ENCODE measurements at regions not wholly inside any gene's neighbourhood (a gene's known extent, or its start where the extent isn't known, plus 50 kb on each side); places are given as distances from the start of the nearest gene placed in this dataset.

DNA sequence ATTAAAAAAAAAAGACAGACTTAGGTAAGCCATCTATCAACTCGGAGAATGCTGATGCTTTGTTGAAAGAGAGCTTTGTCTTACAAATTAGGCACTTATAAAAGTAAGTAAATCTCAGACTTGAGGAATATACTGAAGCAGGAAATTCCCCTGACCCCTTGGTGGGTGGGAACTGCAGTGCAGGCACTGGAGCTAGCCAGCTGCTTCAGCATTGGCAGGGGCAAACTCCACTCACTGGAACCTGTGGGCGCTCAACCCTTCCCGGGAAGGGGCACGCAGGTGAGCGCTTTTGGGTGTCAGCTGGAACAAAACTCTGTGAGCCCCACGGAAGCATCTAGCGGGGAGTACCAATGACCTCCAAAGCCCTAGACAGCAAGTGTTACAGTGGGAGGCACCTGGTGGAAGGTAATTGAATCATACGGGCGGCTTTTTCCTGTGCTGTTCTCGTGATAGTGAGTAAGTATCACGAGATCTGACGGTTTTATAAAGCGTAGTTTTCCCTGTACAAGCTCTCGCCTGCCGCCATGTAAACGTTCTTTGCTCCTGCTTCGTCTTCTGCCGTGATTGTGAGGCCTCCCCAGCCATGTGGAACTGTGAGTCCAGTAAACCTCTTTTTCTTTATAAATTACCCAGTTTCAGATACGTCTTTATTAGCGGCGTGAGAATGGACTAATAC lies 628.0 kb upstream of the CDH18 start:
- TF ChIP-seq ZNF274 (IDR thresholded peaks at IDR 0.05; ENCODE audit: low read depth, low read length), result no peak
- no peak overlapping the region for H3K4me3 ChIP-seq (ENCODE audit: low read length)

DNA sequence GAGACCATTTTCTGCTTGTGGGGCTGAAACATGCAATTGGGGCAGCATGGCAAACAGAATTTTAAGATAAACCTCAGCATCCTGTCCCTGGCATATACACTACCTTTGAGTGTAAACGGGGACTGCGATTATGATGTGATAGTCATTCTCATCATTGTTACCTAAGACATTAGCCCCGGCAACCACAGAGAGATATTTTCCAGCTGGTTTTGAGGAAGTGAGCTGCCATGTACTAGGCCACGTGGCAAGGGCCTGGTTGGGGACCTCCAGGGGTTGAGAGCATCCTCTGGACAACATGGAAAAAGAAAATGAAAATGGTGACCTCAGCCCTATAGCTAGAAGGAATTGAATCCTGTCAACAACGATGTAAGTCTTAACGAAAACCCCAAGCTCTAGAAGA lies 623.6 kb upstream of the CDH18 start:
- TF ChIP-seq ZNF274 (IDR thresholded peaks at IDR 0.05; ENCODE audit: low read depth, low read length), result no peak
- H3K4me3 ChIP-seq (ENCODE audit: low read length), result no peak overlapping the region

DNA sequence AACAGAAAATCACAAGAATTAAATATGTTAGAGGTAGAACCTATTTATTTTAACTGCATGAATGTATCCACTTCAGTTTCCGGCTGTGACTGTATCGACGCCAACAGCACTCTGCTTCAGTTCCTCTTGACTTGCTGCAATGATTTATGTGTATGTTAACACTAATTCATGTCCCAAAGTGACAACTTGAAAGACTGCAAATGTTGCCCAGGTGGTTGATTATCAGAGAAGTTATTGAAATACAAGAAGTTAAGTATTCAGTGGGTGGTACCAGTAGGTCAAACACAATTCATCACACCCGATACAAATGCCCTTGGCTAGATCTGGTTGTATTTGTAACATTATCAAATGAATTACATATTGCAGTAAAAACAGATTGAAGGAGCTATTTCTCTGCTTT lies 622.7 kb upstream of the CDH18 start:
- H3K4me3 ChIP-seq (ENCODE audit: low read length), result no peak overlapping the region
- no peak for TF ChIP-seq ZNF274 (IDR thresholded peaks at IDR 0.05; ENCODE audit: low read depth, low read length)

DNA sequence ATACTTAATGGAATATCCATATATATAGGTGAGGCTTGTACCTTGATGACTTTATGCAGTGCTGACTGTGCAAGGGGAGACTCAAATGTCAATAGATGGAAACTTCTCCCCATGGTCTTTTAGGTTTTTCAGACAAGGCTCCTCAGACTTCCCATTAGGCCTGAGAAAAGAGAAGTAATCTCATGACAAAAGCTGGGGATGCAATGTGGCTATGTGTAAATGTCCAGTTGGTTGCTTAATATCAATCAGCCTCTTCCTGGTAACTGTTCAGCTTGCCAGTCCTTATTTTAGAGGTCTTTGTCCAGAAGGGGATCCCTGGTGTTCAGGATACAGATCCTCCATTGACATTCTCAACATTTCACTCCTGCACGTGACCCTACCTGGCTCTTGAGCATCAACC lies 621.1 kb upstream of the CDH18 start:
- no peak for TF ChIP-seq ZNF274 (IDR thresholded peaks at IDR 0.05; ENCODE audit: low read depth, low read length)
- H3K4me3 ChIP-seq (ENCODE audit: low read length), result no peak overlapping the region

DNA sequence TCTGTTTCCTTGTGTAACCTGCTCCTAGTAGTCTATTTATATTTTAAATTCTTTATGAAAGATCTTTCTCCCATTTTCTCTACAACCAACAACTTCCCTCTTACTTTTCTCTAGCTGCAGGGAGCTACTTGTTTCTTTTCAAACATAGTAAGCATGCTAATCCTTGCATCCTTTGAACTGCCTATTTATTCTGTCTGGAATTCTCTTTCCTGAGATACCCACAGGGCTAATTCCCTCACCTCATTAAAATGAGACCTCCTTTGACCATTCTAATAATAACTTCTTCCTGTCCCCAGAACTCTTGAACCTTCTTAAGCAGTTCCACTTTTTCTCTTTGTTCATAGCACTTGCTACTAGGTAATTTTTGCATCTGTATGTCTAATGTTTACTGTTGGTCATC lies 620.6 kb upstream of the CDH18 start:
- H3K4me3 ChIP-seq (ENCODE audit: low read length), result no peak overlapping the region
- TF ChIP-seq ZNF274 (IDR thresholded peaks at IDR 0.05; ENCODE audit: low read depth, low read length), result no peak

DNA sequence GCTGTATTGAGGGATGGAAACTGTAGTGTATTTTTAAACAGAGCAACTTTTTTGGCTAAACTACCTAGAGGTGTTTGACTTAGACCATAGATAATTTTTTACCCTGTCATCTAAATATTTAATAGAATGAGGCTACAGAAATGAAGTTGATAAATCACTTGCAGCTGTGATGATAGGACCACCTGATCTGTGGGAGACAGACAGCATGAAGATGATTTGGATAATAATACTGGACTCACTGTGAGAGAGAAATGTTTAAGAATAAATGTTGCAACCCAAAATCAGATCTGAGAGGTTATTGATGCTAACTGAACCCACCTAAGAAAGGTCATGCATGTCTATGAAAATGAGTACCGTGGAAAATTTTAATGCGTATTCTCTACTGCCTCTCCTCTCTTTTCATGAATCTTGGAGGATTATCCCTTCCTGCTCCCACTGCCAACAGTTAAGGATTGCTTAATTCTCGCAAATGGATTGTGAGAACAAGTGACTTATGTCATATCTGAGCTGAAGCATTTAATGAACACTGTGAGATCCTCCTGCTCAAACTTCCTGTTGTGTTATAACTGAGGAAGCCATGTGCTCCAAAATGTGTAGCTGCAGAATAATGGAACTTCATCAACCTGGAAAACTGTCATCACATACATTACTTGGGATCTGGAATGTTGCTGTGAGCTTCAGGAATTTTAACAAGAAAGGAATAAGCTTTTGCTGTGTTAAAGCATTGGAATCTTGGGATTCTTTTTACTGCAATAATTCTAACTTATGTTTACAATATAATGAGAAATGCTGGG lies 617.9 kb upstream of the CDH18 start:
- TF ChIP-seq ZNF274 (IDR thresholded peaks at IDR 0.05; ENCODE audit: low read depth, low read length), result no peak
- no peak overlapping the region for H3K4me3 ChIP-seq (ENCODE audit: low read length)

DNA sequence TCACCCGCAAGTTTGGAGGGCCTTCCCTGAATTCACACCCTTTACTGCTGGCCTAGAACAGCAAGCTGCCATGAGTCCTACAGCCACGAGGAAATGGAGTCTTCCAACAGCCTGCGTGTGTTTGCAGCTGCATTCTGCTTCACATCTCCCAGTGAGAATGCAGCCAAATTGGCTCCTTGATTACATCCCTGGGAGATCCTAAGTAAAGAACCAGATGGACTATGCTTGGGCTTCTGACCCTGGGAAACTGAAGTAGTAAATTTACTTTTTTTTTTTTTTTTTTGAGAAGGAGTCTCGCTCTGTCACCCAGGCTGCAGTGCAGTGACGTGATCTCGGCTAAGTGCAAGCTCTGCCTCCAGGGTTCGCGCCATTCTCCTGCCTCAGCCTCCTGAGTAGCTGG lies 617.0 kb upstream of the CDH18 start:
- no peak overlapping the region for H3K4me3 ChIP-seq (ENCODE audit: low read length)
- no peak for TF ChIP-seq ZNF274 (IDR thresholded peaks at IDR 0.05; ENCODE audit: low read depth, low read length)

DNA sequence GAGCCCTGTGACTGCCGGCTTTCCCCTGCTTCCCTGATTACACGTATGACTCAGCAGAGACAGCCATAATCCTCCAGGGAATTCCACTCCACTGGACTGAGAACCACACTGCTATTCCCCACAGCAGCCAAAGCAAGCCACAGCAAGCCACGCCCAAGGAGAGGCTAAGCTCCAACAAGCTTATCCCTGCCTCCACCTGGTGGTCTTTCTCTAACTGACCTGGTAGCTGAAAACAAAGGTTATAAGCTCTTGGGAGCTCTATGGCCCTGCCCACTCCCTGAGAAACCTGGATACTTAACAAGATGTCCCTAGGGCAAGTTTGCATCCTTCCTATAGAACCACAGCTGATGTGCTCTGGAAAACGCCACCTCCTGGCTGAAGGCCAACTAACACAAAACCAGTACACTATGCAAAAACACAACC lies 613.7 kb upstream of the CDH18 start:
- H3K4me3 ChIP-seq (ENCODE audit: low read length), result no peak overlapping the region
- TF ChIP-seq ZNF274 (IDR thresholded peaks at IDR 0.05; ENCODE audit: low read depth, low read length), result no peak

DNA sequence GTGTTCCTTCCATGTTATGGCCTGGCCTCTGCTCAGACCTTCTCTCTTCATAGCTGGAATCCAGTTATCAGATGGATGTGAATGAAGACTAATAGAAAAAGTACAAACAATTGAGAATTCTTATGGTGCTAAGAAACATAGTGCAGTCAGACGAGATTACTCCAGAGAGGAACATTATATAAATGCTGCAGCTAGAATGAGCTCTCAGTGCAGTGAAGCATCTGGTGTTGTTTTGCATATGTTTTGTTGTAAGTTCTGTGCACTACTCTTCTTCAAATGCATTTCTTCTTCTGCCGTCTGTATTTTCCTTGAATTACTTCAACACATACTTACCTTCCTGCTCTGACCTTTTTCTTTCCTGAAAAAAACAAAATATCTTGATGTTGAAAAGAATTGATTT lies 602.4 kb upstream of the CDH18 start:
- H3K4me3 ChIP-seq (ENCODE audit: low read length), result no peak overlapping the region
- no peak for TF ChIP-seq ZNF274 (IDR thresholded peaks at IDR 0.05; ENCODE audit: low read depth, low read length)

DNA sequence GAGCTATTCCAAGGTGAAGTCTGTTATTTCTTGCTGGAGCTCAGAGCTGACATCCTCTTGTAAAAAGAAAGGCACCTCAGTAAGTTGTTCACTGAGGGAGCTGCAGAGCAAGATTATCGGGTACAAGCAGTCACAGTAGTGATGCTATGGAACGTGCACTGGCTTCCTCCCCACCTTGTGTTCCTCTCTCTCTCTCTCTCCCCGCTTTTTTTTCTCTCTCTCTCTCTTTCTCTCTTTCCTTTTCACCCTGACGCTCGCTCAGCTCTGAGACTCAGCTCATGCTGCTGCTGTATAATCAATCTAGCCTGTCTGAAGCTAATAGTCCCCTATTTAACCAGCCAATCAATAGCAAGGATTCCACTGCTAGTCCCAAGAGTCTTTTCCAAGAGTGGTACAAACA lies 587.6 kb upstream of the CDH18 start:
- no peak overlapping the region for H3K4me3 ChIP-seq (ENCODE audit: low read length)
- TF ChIP-seq ZNF274 (IDR thresholded peaks at IDR 0.05; ENCODE audit: low read depth, low read length), result no peak

DNA sequence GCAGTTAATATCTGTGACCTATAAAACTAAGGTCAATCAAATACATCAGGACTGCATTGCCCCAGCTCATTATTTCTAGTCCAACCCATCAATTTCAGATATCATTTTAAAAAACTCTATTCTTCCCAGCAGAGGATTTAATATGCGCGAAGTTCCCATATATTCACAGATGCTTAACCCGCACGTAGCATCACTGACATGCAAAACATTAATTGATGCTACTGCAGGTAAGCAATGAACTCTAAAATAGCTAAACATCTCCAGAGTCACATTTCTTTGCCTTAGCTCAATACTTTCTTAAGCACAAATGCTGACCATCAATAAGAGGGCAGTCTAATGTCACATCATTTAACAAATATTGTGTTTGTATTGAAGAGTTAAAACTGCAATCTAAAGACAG lies 586.6 kb upstream of the CDH18 start:
- no peak for TF ChIP-seq ZNF274 (IDR thresholded peaks at IDR 0.05; ENCODE audit: low read depth, low read length)

DNA sequence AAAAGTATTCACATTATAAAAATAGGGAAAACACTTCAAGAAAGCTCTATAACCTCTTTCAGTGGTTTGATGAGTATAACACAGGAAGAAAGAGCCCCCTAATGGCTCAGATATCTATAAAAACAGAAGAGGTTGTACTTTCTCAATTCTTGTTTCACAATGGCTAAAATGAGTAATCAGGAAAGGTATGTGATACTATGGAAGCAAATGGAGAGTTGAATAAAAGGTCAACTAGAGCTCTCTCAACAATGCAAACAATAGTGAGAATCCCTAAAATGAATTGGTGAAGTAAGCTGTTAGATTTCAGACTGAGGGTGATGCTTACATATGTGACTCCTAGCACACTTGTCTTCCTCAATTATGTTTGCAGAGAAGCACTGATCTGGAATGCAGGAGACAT lies 584.6 kb upstream of the CDH18 start:
- no peak for TF ChIP-seq ZNF274 (IDR thresholded peaks at IDR 0.05; ENCODE audit: low read depth, low read length)
- H3K4me3 ChIP-seq (ENCODE audit: low read length), result no peak overlapping the region

More for the DNA sequence above, 586.6 kb upstream of the CDH18 start:
- H3K4me3 ChIP-seq (ENCODE audit: low read length), result no peak overlapping the region

DNA sequence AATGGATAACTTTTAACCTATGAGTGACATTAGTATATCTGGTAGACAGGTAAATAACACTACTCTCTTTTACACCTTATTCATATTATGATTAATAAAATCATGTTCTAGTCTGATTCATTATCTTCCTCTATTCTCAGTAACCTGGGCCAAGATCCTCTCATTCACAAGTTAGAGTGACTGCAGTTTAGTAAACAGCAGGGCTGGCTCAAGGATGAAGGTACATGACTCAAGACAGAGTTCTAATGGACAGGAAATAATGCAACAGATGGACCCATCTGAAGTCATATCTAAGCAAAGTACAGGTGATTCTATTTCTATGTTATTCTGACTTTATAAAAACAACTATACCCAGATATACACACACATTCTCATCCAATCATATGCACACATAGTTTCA lies 582.5 kb upstream of the CDH18 start:
- no peak overlapping the region for H3K4me3 ChIP-seq (ENCODE audit: low read length)
- TF ChIP-seq ZNF274 (IDR thresholded peaks at IDR 0.05; ENCODE audit: low read depth, low read length), result no peak

DNA sequence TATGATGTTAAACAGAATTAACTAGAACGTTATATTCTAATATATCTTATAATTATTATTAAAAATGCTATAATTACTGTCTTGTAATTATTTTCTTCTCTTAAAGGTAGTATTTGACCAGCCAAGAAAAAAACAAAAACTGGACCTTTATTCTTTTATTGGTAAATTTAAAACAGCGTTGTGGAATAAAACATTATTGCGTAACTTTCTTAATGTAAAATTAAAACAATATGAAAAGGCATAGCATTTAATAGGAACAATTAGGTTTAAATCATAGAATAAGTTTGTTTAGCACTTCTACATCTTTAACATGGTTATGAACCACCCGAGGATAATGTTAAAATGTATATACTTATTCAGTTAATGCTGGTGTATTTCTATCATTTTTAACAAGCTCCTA lies 574.5 kb upstream of the CDH18 start:
- TF ChIP-seq ZNF274 (IDR thresholded peaks at IDR 0.05; ENCODE audit: low read depth, low read length), result no peak
- no peak overlapping the region for H3K4me3 ChIP-seq (ENCODE audit: low read length)

DNA sequence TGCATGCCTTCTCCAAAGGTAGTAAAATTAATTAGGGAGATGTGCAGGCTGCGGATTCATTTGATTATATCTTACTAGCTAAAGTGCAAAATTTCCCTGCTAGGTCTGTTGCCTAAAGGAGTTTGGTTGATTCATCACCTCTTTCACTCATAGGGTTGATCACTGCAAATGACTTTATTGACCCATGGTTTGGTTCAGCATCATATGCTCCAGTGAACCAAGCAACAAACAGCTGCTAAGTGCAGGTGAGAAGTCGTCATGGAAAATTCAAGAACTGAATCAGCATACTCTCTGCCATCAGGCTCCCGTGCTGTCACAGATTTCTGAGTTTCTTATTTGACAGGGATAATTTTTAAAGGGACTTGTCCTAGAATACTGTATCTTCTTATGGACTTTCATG lies 571.8 kb upstream of the CDH18 start:
- no peak for TF ChIP-seq ZNF274 (IDR thresholded peaks at IDR 0.05; ENCODE audit: low read depth, low read length)
- H3K4me3 ChIP-seq (ENCODE audit: low read length), result no peak overlapping the region
